ENCODE measurements at regions not wholly inside any gene's neighbourhood (a gene's known extent, or its start where the extent isn't known, plus 50 kb on each side); places are given as distances from the start of the nearest gene placed in this dataset.

GRCh38 chr5:121273833-121274433 lies 577.7 kb upstream of the FTMT start:
- Histone ChIP-seq H3K36me3 (ENCODE audit: low read length) (no peaks in the 10 kb centered on the region), H3K79me2 (ENCODE audit: insufficient read depth, low read length) (no peaks in the 10 kb centered on the region), H3F3A (ENCODE audit: insufficient read depth) (no peaks in the 10 kb centered on the region), H4K20me1 (ENCODE audit: low read depth, low read length) (no peaks in the 10 kb centered on the region), H3K27me3 (ENCODE audit: low read length) (no peaks in the 10 kb centered on the region), H3K4me3 (ENCODE audit: insufficient read depth, low read length, poor library complexity, severe bottlenecking) (no peak overlapping the region), H3K9me2 (replicated peaks; ENCODE audit: insufficient read depth, low read length) (no peaks in the 10 kb centered on the region), H3K4me2 (ENCODE audit: low read depth, low read length, poor library complexity, severe bottlenecking) (no peak overlapping the region), H3K27ac (ENCODE audit: low read depth, low read length) (no peak overlapping the region), H3K9me3 (ENCODE audit: insufficient read depth, low read length) (no peaks in the 10 kb centered on the region), H2AFZ (ENCODE audit: low read depth, low read length, severe bottlenecking) (no peak overlapping the region), H3K9ac (ENCODE audit: low read length) (no peak overlapping the region)
- TF ChIP-seq EZH2phosphoT487 (conservative IDR thresholded peaks at IDR 0.05; ENCODE audit: low read length), result no peak
- TF ChIP-seq, protein P1, sequence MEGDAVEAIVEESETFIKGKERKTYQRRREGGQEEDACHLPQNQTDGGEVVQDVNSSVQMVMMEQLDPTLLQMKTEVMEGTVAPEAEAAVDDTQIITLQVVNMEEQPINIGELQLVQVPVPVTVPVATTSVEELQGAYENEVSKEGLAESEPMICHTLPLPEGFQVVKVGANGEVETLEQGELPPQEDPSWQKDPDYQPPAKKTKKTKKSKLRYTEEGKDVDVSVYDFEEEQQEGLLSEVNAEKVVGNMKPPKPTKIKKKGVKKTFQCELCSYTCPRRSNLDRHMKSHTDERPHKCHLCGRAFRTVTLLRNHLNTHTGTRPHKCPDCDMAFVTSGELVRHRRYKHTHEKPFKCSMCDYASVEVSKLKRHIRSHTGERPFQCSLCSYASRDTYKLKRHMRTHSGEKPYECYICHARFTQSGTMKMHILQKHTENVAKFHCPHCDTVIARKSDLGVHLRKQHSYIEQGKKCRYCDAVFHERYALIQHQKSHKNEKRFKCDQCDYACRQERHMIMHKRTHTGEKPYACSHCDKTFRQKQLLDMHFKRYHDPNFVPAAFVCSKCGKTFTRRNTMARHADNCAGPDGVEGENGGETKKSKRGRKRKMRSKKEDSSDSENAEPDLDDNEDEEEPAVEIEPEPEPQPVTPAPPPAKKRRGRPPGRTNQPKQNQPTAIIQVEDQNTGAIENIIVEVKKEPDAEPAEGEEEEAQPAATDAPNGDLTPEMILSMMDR (IDR thresholded peaks at IDR 0.05; ENCODE audit: insufficient read depth, low read length, poor library complexity, severe bottlenecking), result no peak

- Histone ChIP-seq H3K27ac (ENCODE audit: low read depth, low read length) (no peak overlapping the region), H3K9me3 (ENCODE audit: insufficient read depth, low read length) (no peaks in the 10 kb centered on the region), H3K79me2 (ENCODE audit: insufficient read depth, low read length) (no peaks in the 10 kb centered on the region), H3K36me3 (ENCODE audit: low read length) (no peaks in the 10 kb centered on the region), H3K9ac (ENCODE audit: low read length) (no peak overlapping the region), H3K27me3 (ENCODE audit: low read length) (no peaks in the 10 kb centered on the region), H3K4me2 (ENCODE audit: low read depth, low read length, poor library complexity, severe bottlenecking) (no peak overlapping the region), H3F3A (ENCODE audit: insufficient read depth) (no peaks in the 10 kb centered on the region), H3K9me2 (replicated peaks; ENCODE audit: insufficient read depth, low read length) (no peaks in the 10 kb centered on the region), H2AFZ (ENCODE audit: low read depth, low read length, severe bottlenecking) (no peak overlapping the region), H4K20me1 (ENCODE audit: low read depth, low read length) (no peaks in the 10 kb centered on the region), H3K4me3 (ENCODE audit: insufficient read depth, low read length, poor library complexity, severe bottlenecking) (no peak overlapping the region)
- TF ChIP-seq, protein P1 (IDR thresholded peaks at IDR 0.05; ENCODE audit: insufficient read depth, low read length, poor library complexity, severe bottlenecking), result no peak
- TF ChIP-seq EZH2phosphoT487 (conservative IDR thresholded peaks at IDR 0.05; ENCODE audit: low read length), result no peak
Observed at GRCh38 chr5:121279801-121280200, 571.9 kb upstream of the FTMT start.

- Histone ChIP-seq H3K79me2 (ENCODE audit: insufficient read depth, low read length) (no peaks in the 10 kb centered on the region), H3F3A (ENCODE audit: insufficient read depth) (no peaks in the 10 kb centered on the region), H3K9me2 (replicated peaks; ENCODE audit: insufficient read depth, low read length) (no peaks in the 10 kb centered on the region), H3K27me3 (ENCODE audit: low read length) (no peaks in the 10 kb centered on the region), H4K20me1 (ENCODE audit: low read depth, low read length) (no peaks in the 10 kb centered on the region), H3K4me2 (ENCODE audit: low read depth, low read length, poor library complexity, severe bottlenecking) (no peak overlapping the region), H3K9me3 (ENCODE audit: insufficient read depth, low read length) (no peaks in the 10 kb centered on the region), H3K27ac (ENCODE audit: low read depth, low read length) (no peak overlapping the region), H2AFZ (ENCODE audit: low read depth, low read length, severe bottlenecking) (no peak overlapping the region), H3K9ac (ENCODE audit: low read length) (no peak overlapping the region), H3K4me3 (ENCODE audit: insufficient read depth, low read length, poor library complexity, severe bottlenecking) (no peak overlapping the region), H3K36me3 (ENCODE audit: low read length) (no peaks in the 10 kb centered on the region)
- no peak for TF ChIP-seq EZH2phosphoT487 (conservative IDR thresholded peaks at IDR 0.05; ENCODE audit: low read length)
- TF ChIP-seq, protein P1 (IDR thresholded peaks at IDR 0.05; ENCODE audit: insufficient read depth, low read length, poor library complexity, severe bottlenecking), result no peak
Observed at GRCh38 chr5:121285801-121286521, 565.7 kb upstream of the FTMT start.

All from SU-DHL-6 (cell line).